GM21723 (cell line): ENCODE measurements at regions not wholly inside any gene's neighbourhood (a gene's known extent, or its start where the extent isn't known, plus 50 kb on each side); places are given as distances from the start of the nearest gene placed in this dataset.

Source experiments
- ATAC-seq: cut with Tn5 transposase; IDR thresholded peaks from one replicate; pipeline ENCODE4 v1.9.1; 2021; ENCODE audit warnings: mild to moderate bottlenecking, moderate library complexity; ENCODE audit not compliant: unreplicated experiment

DNA sequence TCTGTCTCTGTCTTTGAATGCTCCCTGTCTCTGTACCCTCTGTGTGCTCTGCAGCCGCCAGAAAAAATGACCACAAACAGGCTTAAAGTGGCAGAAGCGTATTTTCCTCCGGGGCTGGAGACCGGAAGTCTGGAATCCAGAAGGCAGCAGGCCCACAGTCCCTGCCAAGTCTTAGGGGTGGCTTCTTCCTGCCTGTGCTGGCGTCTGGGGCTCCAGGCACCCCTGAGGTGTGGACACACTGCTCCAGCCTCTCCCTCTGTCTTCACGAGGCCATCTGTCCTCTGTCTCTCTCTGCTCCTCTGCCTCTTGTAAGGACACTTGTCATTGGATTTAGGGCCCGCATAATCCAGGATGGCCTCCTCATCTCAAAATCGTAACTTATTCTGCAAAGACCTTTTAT is 298.4 kb upstream of the IRX4 start:
- ATAC-seq: no peak

DNA sequence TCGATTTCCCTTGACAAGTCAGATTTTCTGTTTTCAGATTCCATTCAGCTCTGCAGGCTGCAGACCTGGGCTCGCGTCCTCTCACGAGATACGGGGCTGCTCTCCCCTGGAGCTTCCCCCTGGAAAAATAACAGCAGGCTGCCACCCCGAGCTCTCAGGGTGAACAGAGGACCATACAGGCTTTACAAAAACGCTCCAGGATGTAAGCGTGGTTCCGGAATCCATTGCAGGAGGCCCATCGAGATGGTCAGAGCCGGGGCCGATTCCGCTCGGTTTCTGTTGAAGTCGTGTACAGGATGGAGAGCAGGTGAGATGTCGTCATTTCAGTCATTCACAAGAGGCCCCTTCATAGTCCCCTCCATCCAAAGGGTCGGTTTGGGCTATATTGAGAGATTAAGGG is 297.7 kb upstream of the IRX4 start:
- no peak for ATAC-seq

DNA sequence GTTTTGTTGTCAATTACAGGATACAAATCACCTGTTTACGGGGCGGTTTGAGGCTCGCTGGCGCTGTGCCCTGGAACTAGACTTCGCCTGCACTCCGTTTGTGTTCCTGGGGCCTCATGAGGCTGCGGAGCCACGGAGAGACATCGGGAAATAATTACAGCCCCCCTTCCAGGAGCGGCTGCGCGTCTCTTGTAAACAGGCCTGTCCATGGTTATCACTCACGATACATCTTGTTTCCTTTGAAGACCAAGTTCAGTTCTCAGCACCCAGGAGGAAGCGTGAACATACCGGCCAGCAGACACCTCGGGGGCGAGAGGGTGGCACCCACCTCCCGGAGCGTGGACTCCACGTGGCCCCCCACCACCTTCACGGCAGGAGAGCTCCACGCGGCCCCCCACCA is 297.1 kb upstream of the IRX4 start:
- no peak for ATAC-seq

DNA sequence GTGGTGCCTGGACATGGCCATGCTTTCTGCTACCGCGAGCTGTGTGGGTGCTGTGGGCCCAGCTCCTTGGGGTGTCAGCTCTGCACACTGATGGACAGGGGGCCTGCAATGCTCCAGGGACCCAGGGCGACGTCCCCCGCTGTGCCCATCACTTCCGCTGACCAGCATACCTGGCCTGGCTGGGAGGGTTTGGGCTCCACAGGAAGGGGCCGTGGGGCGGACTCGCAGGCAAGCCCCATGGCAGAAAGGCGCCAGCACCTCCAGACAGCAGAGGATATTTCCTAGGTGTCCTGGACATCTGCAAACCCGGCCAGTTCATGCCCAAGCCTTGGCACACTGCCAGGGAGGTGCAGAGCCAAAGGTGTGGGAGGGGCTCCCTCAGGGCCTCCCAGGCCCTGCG is 295.8 kb upstream of the IRX4 start:
- no peak for ATAC-seq

DNA sequence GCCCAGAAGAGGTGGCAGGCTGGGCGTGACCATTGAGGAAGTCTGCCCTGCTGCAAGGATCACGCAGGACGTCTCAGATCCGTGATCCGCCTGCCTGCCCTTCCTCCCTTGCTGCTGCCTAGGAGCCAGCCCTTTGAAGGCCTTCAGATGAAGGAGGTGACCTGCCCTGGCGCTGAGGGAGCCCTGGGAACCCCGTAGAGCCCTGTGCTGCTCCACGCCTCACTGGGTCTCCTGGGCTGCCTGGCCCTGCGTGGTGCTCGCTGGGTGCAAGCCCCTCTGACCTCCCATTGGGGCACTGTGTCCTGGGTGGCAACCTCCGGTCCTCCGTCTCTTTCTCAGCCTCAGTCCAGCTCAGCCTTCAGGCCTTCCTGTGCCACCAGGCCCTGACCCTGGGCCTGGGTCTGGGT is 295.3 kb upstream of the IRX4 start:
- ATAC-seq: no peak

DNA sequence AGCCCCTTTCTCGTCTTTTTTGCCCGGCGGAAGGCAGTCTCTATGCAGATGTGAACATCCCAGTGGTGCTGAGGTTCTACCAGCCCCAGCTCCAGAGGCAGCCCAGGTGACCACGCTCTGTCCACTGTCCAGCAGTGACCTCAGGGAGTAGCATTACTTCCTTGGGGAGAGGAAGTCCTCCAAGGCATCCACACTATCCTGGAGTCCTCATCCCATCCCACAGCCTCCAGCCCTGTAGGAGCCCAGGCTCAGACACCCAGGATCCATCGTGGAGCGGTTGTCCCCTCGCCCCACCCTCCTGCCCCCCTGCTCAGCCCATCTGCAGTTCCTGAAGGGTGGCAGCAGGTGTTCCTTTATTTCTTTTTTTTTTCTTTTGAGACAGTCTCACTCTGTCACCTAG is 294.5 kb upstream of the IRX4 start:
- no peak for ATAC-seq

DNA sequence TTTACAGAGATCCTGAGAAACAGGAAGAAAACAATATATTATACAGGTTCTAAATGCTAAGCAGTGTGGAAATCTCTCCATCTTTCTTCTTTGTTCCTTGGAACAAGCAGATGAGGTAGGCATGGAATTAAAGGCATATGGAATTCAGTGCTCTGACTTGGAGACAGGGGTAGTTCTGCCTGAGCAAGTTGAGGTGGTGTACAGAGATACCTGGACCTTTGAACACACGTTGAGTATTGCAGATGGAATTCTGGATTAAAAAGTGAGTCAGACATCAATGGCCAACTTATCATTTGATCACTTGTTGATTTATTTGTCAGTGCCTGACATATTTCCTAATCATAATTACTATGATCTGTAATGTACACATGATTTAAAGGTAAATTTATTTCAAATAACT is 293.9 kb upstream of the IRX4 start:
- no peak for ATAC-seq

DNA sequence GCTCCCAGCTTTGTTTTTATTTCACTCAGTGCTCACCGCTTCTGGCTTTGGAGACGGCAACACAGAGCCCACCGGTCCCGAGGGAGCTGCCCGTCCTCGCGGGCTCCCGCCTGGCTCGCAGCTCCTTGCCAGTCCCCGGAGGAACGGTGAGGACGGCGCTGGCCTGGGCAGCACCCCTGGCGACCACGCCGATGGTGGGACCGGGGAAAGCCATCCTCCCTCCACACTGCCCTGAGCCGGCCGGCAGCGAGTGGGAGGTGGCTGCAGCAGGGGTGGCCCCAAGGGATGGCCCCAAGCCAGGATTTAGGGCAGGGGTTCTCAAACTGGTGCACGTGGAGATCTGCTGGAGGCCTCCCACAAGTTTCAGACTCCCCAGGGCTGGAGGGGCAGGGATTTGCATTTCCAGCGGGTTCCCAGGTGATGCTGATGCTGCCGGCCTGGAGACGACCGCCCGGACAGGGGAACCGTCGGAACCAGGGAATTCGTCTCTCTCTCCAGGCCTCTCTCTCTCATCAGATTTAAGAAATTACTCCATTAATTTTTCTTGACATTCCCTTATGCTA is 293.2 kb upstream of the IRX4 start:
- ATAC-seq: no peak

DNA sequence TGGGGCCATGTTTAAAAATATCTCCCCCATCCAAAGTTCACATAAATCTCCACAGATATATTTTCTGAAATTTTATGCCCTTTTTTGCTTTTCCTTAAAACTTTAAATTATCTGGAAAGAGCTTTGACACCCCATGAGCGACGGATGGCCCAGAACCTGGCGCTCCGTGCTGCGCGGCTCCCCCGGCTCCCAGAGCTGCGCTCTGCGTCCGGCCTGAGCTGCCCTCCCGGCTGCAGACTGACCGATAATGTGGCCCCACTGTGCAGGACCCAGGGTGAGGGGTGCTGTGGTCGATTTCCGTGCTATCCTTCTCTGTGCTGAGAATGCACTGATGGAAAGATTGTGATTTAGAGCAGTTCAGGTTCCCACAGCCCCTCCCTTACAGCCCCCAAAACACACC is 292.3 kb upstream of the IRX4 start:
- ATAC-seq: no peak

DNA sequence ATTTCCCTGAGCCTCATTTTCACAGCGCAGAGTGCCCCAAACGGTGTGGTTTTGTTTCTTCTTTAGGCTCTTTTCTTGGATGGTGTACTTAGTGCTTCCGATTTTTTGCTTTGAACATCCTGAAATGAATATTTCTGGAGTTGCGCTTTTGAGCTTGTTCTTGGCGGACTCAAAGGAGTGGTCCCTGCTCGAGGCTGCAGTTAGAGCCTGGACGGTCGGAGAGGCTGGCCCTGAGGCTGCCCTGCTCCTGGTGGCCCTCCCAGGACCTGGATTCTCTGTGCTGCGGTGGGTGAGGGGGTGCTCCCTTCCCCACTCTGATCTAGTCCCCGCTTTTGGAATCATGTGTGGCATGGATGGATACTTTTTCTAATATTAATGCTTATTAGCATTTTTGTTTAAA is 291.8 kb upstream of the IRX4 start:
- ATAC-seq: no peak

DNA sequence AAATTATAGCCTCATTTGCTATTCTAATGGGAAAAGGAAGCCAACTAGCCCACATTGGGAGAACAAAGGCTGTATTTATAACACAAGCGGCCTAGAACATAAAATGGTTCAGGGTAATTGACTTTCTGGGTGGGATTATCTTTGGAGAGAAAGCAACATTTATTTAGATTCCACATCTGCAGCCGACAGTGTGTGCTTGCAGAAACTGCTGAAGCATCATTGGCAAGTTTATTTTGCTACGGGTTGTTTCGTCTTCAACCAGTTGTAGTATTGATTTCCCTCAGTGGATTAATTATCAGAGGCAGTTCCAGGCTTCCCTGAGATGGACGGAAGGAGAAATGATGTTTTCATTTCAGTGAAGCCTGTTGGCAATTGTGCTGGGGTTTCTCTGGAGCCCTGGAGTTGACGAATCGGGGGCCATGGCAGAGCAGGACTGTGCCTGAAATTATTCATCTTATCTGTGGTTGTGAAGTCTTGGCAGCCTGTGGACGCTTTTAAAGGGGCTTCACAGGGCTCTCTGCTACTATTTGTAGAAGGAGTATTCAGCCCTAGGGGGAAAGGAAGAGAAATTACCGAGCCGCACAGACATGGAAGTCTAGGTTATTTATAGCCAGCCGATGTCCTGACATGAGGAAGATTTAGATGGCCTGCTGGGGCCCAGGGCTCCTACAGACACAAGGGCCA is 290.6 kb upstream of the IRX4 start:
- no peak for ATAC-seq

DNA sequence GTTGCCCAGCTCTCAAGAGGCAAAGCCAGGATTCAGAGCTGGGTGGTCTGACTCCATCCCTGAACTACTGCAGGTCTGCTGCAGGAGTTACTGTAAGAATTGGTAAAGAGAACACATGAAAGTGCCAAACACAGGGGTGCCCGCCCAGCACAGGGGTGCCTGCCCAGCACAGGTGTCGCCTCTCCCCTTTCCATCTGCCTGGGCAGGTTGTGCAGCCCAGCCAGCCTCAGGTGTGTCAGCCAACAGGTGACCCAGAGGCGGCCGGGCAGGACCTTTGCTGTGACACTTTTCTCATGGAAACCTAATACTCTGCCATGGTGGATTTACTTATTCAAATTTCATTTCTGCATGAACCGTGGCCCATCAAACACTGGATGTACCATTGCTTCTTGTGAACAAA is 289.7 kb upstream of the IRX4 start:
- ATAC-seq: no peak

DNA sequence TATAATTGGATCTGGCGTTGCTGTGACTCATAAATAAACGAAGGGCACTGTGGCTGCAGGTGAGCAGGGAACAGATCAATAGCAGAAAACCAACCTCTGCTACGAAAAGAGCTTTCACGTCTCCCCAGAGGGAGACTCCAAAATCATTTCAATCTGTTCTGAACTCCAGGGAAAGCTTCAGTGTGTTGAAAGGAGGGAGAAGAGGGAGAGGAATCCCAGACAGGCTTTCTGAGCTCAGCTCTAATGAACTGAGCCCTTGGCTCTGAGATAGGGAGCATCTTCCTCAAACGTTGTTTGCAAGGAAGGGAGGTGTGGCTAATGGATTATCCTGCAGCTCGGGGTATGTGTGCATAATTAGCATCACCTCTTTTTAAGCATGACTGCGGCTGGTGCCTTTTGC is 288.0 kb upstream of the IRX4 start:
- no peak for ATAC-seq

DNA sequence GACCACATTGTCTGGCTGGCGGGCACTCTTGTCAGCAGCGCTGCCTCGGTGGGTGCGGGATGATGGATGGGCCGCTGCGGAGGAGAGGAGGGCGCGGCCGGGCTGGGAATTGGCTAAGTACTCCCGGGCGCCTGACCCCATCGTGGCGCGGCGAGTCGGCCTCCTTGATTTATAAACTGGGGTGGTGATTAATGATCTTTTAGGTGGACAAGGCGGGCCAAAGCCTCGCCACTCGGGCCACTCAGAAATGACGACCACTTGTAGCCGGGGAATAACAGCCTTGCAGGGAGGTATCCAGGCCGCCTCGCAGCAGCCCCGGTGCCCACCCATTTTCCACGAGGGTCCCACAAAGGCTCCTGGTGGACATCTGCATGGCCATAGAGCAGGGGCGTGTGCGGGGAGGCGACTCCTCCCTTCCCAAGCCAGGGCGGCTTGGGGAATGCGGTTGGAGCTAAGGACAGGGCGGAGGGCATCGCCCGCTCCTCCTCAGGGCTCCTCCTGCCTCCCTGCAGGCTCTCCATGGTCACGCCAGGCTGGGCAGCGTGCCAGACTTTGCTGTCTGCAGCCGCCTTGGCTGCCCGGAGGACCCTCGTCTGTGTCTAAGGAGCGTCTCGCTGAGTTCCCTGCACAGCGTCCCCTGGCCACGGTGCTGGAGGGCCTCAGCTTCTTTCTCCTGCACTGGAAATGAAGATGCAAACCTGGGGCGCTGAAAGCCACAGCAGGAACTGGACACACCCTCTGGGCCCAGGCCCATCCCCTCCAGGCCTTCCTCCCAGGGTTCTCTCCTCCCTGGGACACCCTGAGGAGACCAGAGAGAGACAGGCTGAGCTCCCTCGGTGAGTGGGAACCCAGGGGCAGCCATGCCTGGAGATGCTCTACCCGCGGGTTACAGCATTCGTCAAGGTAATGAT is 287.4 kb upstream of the IRX4 start:
- no peak for ATAC-seq

DNA sequence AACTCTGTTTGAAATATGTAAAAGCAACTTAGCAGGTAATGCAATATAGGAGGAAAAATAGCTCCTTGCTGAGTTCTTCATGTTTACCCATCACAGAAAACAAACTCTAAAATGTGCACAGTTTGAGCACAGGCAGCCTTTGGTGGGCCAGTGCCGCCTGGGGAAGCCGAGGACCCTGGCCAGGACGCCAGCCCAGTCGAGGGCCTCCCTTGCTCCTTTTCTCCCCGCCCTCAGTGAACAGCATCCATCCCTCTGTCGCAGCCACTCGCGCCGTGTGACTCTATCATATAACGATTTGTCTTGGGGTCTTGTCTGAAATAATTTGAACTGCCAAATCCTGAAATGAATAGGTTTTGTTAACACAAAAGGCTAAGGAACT is 286.7 kb upstream of the IRX4 start:
- no peak for ATAC-seq

DNA sequence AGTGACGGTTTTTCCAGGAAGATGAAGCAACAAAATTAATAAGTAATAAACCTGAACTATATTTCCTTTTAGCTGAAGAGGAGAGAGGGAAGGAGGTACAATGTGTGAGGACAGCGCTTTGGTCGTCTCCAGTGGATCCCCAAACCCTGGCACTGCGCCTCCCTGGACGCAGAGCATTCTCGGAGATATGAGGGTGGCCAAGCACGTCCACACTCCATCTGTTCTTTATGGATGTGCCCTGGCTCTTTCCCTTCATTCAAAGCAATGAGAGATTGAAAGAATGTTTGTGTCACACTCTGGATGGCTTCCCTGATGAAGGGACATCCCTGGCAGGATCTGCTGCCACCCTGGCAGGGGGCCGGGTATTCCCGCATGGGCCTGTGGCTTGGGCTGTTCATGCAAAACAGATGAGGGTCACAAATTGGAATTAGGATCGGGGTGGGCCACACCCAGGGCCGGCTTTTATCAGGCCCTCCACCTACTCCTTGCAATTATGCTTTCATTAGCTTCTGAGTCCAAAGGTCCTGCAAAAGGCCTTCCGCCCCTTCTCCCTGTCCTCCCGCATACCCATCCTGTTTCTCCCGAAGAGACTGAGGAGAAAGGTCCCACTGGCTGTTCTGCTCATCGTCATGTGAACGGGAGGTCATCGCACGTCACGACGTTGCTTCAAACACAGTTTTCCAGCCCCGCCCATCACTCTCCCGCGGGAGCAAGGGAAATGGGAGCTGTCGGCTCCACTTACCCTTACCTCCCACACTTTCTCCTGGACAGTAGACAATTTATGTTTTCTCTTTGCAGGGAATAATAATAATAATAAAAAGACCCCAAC is 286.1 kb upstream of the IRX4 start:
- no peak for ATAC-seq

DNA sequence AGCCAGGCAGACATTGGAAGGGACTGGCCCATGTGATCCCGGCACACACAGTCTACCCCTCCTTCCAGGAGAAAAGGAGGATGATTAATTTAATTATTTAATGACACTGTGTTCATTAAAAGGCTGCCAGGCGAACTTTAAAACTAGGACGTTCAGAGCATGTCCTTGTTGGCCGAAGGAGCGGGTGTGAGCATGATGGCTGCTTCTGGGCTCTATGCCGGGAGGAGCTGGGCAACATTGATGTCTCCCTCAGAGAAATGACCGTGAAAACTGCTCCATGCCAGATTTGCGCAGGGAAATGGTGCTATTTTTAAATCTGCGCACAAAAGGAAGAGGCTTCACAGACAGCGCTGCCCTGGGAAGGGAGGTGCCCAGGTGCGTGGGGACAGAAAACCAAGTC is 284.9 kb upstream of the IRX4 start:
- ATAC-seq: no peak

DNA sequence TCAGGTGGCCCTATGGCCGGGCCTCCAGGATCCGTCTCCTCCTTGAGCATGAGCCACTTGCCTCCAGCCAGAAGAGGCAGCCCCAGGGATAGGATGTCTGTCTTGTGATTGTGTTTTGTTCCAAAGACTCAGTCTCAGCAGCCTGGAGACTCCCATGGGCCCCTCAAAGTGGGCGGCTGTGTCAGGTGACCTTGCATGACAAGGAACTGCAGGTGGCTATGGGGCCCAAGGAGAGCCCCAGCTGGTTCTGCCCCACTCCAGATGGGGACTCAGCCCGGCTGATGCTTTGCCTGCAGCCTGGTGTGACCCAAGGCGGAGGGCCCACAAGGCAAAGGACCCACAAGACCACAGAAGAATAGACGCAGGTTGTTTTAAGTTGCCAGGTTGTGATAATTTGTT is 284.3 kb upstream of the IRX4 start:
- no peak for ATAC-seq

DNA sequence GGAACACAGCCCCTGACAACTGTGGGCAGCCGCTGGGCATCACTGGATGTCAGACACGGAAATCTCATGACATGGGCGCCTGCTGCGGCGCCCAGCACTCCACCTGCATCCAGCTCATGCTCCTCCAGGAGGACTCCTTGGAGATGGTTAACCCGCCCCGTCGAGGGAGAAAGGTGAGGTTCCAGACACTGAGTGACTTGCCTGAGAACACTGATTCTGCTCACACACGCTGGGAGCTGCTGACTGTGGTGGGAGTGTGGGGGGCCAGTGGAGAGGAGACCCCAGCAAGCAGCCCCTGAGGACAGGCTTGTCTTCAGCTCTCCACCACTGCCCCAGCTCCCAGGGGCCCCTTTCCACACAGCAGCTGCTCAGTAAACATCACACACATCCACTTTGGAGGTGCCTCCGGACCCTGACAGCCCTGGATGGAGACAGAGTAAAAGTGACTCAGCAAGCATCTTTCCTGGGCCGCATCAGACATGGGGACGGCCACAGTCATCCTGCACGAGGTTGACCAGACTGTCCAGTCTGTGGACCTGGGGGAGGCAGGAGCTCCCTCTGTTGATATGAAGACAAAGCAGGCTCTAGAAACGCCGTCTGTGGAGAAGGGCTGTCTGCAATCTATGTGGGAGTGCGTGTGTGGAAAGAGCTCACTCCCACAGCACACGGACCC is 283.7 kb upstream of the IRX4 start:
- no peak for ATAC-seq

DNA sequence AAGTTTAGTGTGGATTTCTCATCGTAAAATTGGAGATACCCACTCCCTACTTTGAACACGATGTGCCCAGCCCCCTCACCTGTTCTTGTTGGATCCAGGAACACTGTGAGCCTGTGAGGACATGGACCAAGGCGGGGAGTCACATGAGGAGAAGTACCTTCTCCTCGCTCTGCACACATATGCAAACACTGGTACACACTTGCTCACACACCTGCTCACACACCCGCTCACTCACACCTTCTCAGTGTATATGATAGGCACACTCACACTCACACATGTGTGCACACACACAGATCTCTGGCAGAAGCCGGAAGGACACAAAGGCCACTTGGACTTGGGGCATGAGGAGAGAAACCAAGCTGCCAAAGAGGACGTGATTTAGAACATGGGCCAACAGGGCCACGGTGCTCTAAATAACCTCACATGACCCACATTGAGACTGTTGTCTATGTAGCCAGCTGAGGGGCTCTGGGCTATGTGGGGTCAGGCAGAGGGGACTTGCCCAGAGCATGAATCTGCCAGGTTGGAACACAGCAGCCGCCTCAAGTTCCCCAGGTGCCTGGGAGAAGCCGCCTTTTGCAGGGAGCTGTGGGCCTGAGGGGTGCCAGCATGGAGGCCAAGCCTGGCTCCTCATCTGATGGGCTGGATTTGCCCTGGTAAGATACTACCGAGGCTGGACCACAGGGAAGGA is 283.0 kb upstream of the IRX4 start:
- no peak for ATAC-seq
